Endothelial cell of umbilical vein (primary cell): ENCODE measurements at regions not wholly inside any gene's neighbourhood (a gene's known extent, or its start where the extent isn't known, plus 50 kb on each side); places are given as distances from the start of the nearest gene placed in this dataset.

ENCODE experiments used
- BruUV-seq: library from RNA; stranded (reverse); fragments of 400-500 nt; replicated peaks from 2 replicates; lab custom pipeline; 2021; lab: Mats Ljungman, UMichigan
- CTCF ChIA-PET: fragments of 300-600, 350-600 bp; sonication (Branson Sonifier 250); formaldehyde crosslinking; loops from one replicate; lab custom pipeline; 2021; ENCODE audit warnings: antibody characterized with exemption, inconsistent platforms; lab: Charles Lee
- POLR2A ChIA-PET: fragments of 300-600, 350-600 bp; sonication (Branson Sonifier 250); formaldehyde crosslinking; loops from one replicate; lab custom pipeline; 2021; ENCODE audit warnings: antibody characterized with exemption, inconsistent platforms; lab: Charles Lee
- DNase-seq: peaks from one replicate; pipeline ENCODE4 v3.0.0-alpha.2; 2011; ENCODE audit warnings: low read depth, low spot score
- FAIRE-seq: peaks from 2 replicates; lab custom pipeline; 2011; peaks lifted over from hg19 to GRCh38; lab: Jason Lieb, UNC
- H2AFZ ChIP-seq: 2 replicates; pipeline ENCODE4 v1.6.0; 2012; ENCODE audit warnings: low read depth, low read length, control low read depth, inconsistent platforms
- H3K27ac ChIP-seq: 2 replicates; pipeline ENCODE4 v1.5.1; 2011; ENCODE audit warnings: low read depth, mild to moderate bottlenecking, control low read depth, low read length, moderate library complexity; ENCODE audit not compliant: insufficient read depth
- H3K27me3 ChIP-seq, 2 experiments: 2 replicates each; pipeline versions ENCODE4 v1.6.0 to v1.6.1; 2011; ENCODE audit warnings: low read length in 2 of 2, mixed read lengths in 1 of 2; ENCODE audit not compliant: control insufficient read depth in 2 of 2, insufficient read depth in 2 of 2
- H3K36me3 ChIP-seq, 2 experiments: 2 replicates in 1 of 2; 3 replicates in 1 of 2; pipeline ENCODE4 v1.5.1; 2011; ENCODE audit warnings: low read length in 2 of 2, mild to moderate bottlenecking in 1 of 2, moderate library complexity in 1 of 2; ENCODE audit not compliant: control insufficient read depth in 2 of 2, insufficient read depth in 2 of 2; ENCODE audit errors: extremely low read depth in 1 of 2
- H3K4me1 ChIP-seq: 3 replicates; pipeline ENCODE4 v1.5.1; 2011; ENCODE audit warnings: mild to moderate bottlenecking, low read length; ENCODE audit not compliant: control insufficient read depth, insufficient read depth; ENCODE audit errors: extremely low read depth
- H3K4me2 ChIP-seq: 2 replicates; pipeline ENCODE4 v1.6.1; 2011; ENCODE audit warnings: low read length, control low read depth, mixed read lengths; ENCODE audit not compliant: insufficient read depth
- H3K4me3 ChIP-seq, 3 experiments: fragments of 200-600 bp in 1 of 3; sonication (generic), shearing (Covaris generic) in 1 of 3; replicated peaks in 1 of 3; 2 replicates each; pipeline ENCODE4 v1.5.1; 2011 to 2016; ENCODE audit warnings: control low read depth in 3 of 3, low read length in 3 of 3, mild to moderate bottlenecking in 2 of 3, inconsistent platforms in 1 of 3, low read depth in 1 of 3, moderate library complexity in 1 of 3; ENCODE audit not compliant: insufficient read depth in 1 of 3
- H3K79me2 ChIP-seq: 2 replicates; pipeline ENCODE4 v1.6.0; 2012; ENCODE audit warnings: low read length, inconsistent platforms; ENCODE audit not compliant: control insufficient read depth, insufficient read depth
- H3K9ac ChIP-seq: replicated peaks from 2 replicates; pipeline ENCODE3; 2011; ENCODE audit warnings: low read length, control low read depth; ENCODE audit not compliant: insufficient read depth; ENCODE audit errors: extremely low read depth
- H3K9me1 ChIP-seq: replicated peaks from 3 replicates; pipeline ENCODE4 v1.6.0; 2011; ENCODE audit warnings: mild to moderate bottlenecking, low read length; ENCODE audit not compliant: control insufficient read depth, insufficient read depth; ENCODE audit errors: extremely low read depth
- H3K9me3 ChIP-seq: replicated peaks from 2 replicates; pipeline ENCODE4 v1.5.1; 2012; ENCODE audit warnings: low read length, inconsistent platforms; ENCODE audit not compliant: control insufficient read depth, insufficient read depth
- H4K20me1 ChIP-seq: replicated peaks from 2 replicates; pipeline ENCODE3; 2011; ENCODE audit warnings: mild to moderate bottlenecking, low read length; ENCODE audit not compliant: control insufficient read depth, insufficient read depth; ENCODE audit errors: extremely low read depth
- EZH2 ChIP-seq: IDR thresholded peaks from 2 replicates; pipeline ENCODE4 v1.6.1; 2012; ENCODE audit warnings: borderline replicate concordance, low read depth, mild to moderate bottlenecking, moderate library complexity, low read length, inconsistent platforms; ENCODE audit not compliant: severe bottlenecking
- FOS ChIP-seq: IDR thresholded peaks from 2 replicates; pipeline ENCODE4 v1.6.1; 2011; ENCODE audit warnings: mild to moderate bottlenecking, low read length, moderate library complexity, borderline replicate concordance; ENCODE audit not compliant: insufficient read depth
- GATA2 ChIP-seq: IDR thresholded peaks from 2 replicates; pipeline ENCODE4 v1.7.0; 2011; ENCODE audit warnings: low read depth, mild to moderate bottlenecking, moderate library complexity, mixed read lengths, low read length; ENCODE audit not compliant: insufficient read length, insufficient read depth
- JUN ChIP-seq: IDR thresholded peaks from 2 replicates; pipeline ENCODE4 v1.6.1; 2011; ENCODE audit warnings: borderline replicate concordance, low read depth; ENCODE audit not compliant: insufficient read length, insufficient read depth
- MAX ChIP-seq: IDR thresholded peaks from 2 replicates; pipeline ENCODE4 v1.6.1; 2011; ENCODE audit not compliant: insufficient read depth, insufficient read length
- MYC ChIP-seq: IDR thresholded peaks from one replicate; pipeline ENCODE4 v1.6.1; 2011; ENCODE audit warnings: mild to moderate bottlenecking, low read depth, low read length
- POLR2A ChIP-seq: IDR thresholded peaks from 2 replicates; pipeline ENCODE4 v1.6.1; 2012; ENCODE audit warnings: low read depth, mild to moderate bottlenecking, control low read depth, low read length
- POLR2AphosphoS5 ChIP-seq: IDR thresholded peaks from 2 replicates; pipeline ENCODE4 v1.6.1; 2012; ENCODE audit warnings: low read depth, mild to moderate bottlenecking, control low read depth, low read length, moderate library complexity; ENCODE audit not compliant: insufficient read depth
- dilution Hi-C: fragments of 300-500 bp; cut with MboI; formaldehyde crosslinking; loops from one replicate; pipeline ENCODE4 v1.15.0; 2019; ENCODE audit warnings: low sequenced_read_pairs; ENCODE audit not compliant: extremely low pct_ligation_motif_present
- intact Hi-C: fragments of 100-400 bp; cut with micrococcal nuclease; formaldehyde crosslinking; loops from one replicate; pipeline ENCODE4 v1.10.0; 2022
- TF ChIP-seq, protein P1 (sequence below), 2 donors: IDR thresholded peaks; 1 replicate in 1 of 2; 2 replicates in 1 of 2; pipeline ENCODE4 v1.5.1; 2011; ENCODE audit warnings: low read length in 2 of 2, mild to moderate bottlenecking in 2 of 2, moderate library complexity in 2 of 2, control low read depth in 1 of 2, inconsistent platforms in 1 of 2, low read depth in 1 of 2; ENCODE audit not compliant: insufficient read depth in 1 of 2; ENCODE audit errors: extremely low read depth in 1 of 2

DNA sequence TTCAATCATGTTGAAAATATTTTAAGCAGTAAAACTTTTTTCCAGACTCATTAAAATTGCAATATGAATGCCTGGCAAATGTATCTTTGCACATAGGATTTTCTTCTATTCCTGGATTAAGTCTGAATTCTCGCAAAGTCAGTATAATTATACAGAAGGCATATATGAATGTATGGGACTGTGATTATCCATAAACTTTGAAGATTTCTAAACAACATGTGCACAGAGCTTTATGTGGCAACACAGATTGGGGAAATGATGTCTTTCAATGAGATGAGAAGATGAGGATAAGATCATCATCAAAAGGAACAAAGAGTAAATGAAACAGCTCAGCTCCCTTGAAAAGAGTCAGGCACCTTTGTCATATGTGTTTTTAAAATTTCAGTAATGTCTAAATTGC lies 635.3 kb downstream of the CDH11 start:
- ChIA-PET CTCF (interaction anchor here (0.7 kb wide), 1 partner anchor 65 kb away, joined by 3 read pairs; no protein-coding TSS in a partner anchor), POLR2A (no interaction called here)
- Histone ChIP-seq H3K9me3 (no peaks in the 10 kb centered on the region), H3K9ac (no peak overlapping the region), H3K9me1 (no peaks in the 10 kb centered on the region), H3K27me3 (peaks cover 0 to 7% of the 10 kb centered on the region in 2 experiments), H3K79me2 (no peaks in the 10 kb centered on the region), H3K4me2 (no peak overlapping the region), H3K4me1 (no peaks in the 10 kb centered on the region), H3K36me3 (no peaks in the 10 kb centered on the region), H4K20me1 (no peaks in the 10 kb centered on the region), H2AFZ (no peak overlapping the region), H3K4me3 (no peak overlapping the region), H3K27ac (no peak overlapping the region)
- TF ChIP-seq JUN (no peak), POLR2A (no peak), FOS (no peak), MYC (no peak), POLR2AphosphoS5 (no peak), EZH2 (no peak), GATA2 (no peak), MAX (no peak)
- TF ChIP-seq, protein P1, sequence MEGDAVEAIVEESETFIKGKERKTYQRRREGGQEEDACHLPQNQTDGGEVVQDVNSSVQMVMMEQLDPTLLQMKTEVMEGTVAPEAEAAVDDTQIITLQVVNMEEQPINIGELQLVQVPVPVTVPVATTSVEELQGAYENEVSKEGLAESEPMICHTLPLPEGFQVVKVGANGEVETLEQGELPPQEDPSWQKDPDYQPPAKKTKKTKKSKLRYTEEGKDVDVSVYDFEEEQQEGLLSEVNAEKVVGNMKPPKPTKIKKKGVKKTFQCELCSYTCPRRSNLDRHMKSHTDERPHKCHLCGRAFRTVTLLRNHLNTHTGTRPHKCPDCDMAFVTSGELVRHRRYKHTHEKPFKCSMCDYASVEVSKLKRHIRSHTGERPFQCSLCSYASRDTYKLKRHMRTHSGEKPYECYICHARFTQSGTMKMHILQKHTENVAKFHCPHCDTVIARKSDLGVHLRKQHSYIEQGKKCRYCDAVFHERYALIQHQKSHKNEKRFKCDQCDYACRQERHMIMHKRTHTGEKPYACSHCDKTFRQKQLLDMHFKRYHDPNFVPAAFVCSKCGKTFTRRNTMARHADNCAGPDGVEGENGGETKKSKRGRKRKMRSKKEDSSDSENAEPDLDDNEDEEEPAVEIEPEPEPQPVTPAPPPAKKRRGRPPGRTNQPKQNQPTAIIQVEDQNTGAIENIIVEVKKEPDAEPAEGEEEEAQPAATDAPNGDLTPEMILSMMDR (IDR thresholded peaks at IDR 0.05; ENCODE audit: extremely low read depth in 1 of 2, insufficient read depth in 1 of 2, low read depth in 1 of 2, low read length in 2 of 2), result no peak
- BruUV-seq, result no TSS peak
- DNase-seq (no peak), FAIRE-seq (no peak)
- intact Hi-C loops, result no loop called here
- dilution Hi-C loops, result no loop called here
